T-helper 2 cell treated with Interferon-gamma antibody and Interleukin-4, amounts not matched to agents 5 μg/mL and 100 μg/mL, for 36 hours (primary cell): ENCODE measurements at regions not wholly inside any gene's neighbourhood (a gene's known extent, or its start where the extent isn't known, plus 50 kb on each side); places are given as distances from the start of the nearest gene placed in this dataset.

Experiments
- DNase-seq: peaks from one replicate; pipeline ENCODE4 v3.0.0; 2021; ENCODE audit warnings: low spot score
- H3K27ac Mint-ChIP-seq: one replicate; pipeline ENCODE4 v1.8.0; 2021; ENCODE audit warnings: mild to moderate bottlenecking, mixed read lengths
- H3K27me3 Mint-ChIP-seq: one replicate; pipeline ENCODE4 v1.8.0; 2021; ENCODE audit warnings: low read depth, mixed read lengths
- H3K36me3 Mint-ChIP-seq: one replicate; pipeline ENCODE4 v1.8.0; 2021; ENCODE audit warnings: low read depth, mixed read lengths
- H3K4me1 Mint-ChIP-seq: one replicate; pipeline ENCODE4 v1.8.0; 2021; ENCODE audit warnings: low read depth, mixed read lengths
- H3K4me3 Mint-ChIP-seq: one replicate; pipeline ENCODE4 v1.8.0; 2022; ENCODE audit warnings: mild to moderate bottlenecking, moderate library complexity, mixed read lengths
- H3K9me3 Mint-ChIP-seq: one replicate; pipeline ENCODE4 v1.8.0; 2021; ENCODE audit warnings: mixed read lengths

DNA sequence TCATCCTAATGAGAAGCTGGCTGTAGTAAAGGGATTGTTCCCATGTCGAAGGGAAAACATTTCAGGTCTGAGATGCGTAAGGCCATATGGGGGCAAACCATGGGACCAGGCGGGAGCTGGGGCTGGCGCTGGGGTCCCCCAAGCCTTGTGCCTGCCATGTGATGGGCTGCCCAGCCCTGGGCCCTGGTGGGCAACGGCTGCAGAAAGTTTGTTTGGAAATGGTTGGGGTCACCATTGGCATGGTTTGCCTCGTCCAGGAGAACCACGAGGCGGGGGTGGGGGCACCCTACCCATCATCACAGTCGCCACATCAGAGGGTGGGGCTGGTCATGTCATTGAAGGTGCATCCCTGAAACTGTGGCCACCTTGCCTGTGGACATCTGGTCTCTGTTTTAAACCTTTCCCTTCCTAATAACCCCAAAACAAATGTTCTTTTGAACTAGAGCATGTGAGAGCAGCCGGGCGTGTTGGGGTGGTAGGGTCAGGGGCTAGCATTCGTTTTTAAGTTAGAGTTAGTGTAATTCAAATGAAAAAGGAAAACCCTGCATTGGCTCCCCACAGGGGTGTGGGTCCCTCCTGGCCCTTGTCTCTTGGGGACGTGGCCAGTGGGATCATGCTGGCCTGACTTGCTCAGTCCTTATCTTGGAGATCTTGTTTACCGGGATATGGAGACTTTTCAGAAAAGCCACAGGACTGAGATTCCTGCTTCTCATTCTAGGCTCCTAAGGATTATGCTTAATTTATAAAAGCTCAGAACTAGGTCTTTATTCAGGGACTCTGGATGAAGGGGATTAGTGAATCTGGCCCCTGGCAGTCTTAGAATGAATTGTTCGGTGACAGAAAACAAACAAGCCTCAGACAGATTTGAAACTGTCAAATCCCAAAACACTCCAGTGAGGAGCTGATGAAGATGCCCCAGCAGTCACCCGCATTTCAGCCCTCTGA, 98.5 kb downstream of the CTTN start:
- DNase-seq: no peak
- Mint-ChIP-seq H3K4me1 (no peaks in the 10 kb centered on the region), H3K27me3 (no peaks in the 10 kb centered on the region), H3K9me3 (no peaks in the 10 kb centered on the region), H3K4me3 (no peak overlapping the region), H3K27ac (no peak overlapping the region), H3K36me3 (no peaks in the 10 kb centered on the region)

- no peaks in the 10 kb centered on the region for H3K4me1 Mint-ChIP-seq
- DNase-seq: no peak
- H3K9me3 Mint-ChIP-seq: no peaks in the 10 kb centered on the region
- no peaks in the 10 kb centered on the region for H3K36me3 Mint-ChIP-seq
- H3K4me3 Mint-ChIP-seq: no peak overlapping the region
- no peaks in the 10 kb centered on the region for H3K27me3 Mint-ChIP-seq
- no peak overlapping the region for H3K27ac Mint-ChIP-seq
Observed at GRCh38 chr11:70497536-70498075, 99.3 kb downstream of the CTTN start.

- Mint-ChIP-seq H3K36me3 (no peaks in the 10 kb centered on the region), H3K27ac (no peak overlapping the region), H3K27me3 (no peaks in the 10 kb centered on the region), H3K9me3 (no peaks in the 10 kb centered on the region), H3K4me3 (no peak overlapping the region), H3K4me1 (no peaks in the 10 kb centered on the region)
- DNase-seq: no peak
Observed at GRCh38 chr11:70498171-70498571, 99.8 kb downstream of the CTTN start.

GRCh38 chr11:70498976-70499801, 100.9 kb downstream of the CTTN start:
- H3K27ac Mint-ChIP-seq: no peak overlapping the region
- no peaks in the 10 kb centered on the region for H3K36me3 Mint-ChIP-seq
- no peak overlapping the region for H3K4me3 Mint-ChIP-seq
- no peak for DNase-seq
- H3K9me3 Mint-ChIP-seq: no peaks in the 10 kb centered on the region
- H3K27me3 Mint-ChIP-seq: no peaks in the 10 kb centered on the region
- no peaks in the 10 kb centered on the region for H3K4me1 Mint-ChIP-seq

GRCh38 chr11:70500076-70500847, 101.9 kb downstream of the CTTN start:
- no peak for DNase-seq
- no peaks in the 10 kb centered on the region for H3K4me1 Mint-ChIP-seq
- no peaks in the 10 kb centered on the region for H3K9me3 Mint-ChIP-seq
- no peak overlapping the region for H3K27ac Mint-ChIP-seq
- no peaks in the 10 kb centered on the region for H3K27me3 Mint-ChIP-seq
- no peaks in the 10 kb centered on the region for H3K36me3 Mint-ChIP-seq
- no peak overlapping the region for H3K4me3 Mint-ChIP-seq

DNA sequence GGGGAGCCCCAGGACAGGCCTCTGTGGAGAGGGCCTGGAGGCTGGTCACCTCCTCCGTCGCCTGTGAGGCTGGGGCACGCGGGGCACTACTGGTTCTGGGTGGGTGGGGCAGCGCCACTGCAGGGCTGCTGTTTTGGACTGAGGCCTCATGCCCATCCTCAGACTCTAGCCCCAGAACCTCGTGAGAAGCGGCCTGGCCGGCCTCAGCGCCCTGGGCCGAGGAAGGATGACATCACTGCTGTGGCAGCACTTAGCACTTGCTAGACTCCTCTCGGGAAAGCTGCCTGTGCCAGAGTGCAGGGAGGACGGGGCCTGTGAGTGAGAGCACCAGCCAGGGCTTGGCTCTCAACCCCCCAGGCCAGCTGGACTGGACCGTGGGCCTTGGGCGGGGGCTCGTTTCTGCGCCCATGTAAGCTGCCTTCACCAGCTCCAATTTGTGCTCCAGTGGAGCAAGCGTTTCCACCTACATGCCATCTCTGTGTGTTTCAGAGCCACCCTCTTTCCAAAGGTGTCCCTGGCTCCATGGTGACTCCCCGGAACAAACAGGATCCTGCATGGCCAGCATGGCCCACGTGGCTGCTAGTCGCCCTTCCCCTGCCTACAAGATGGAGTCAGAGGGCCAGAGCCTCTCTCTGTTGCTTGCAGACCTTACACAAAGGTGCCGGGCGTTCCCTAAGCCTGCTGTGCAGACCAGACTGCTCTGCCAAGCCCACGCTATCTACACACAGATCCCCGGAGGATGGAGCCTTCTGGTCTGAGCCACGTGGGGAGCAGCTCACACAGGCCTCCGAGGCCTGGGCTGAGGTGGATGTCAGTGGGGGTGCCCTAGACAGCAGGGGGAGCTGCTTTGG, 102.9 kb downstream of the CTTN start:
- Mint-ChIP-seq H3K36me3 (no peaks in the 10 kb centered on the region), H3K27ac (no peak overlapping the region), H3K9me3 (no peaks in the 10 kb centered on the region), H3K27me3 (no peaks in the 10 kb centered on the region), H3K4me3 (no peak overlapping the region), H3K4me1 (no peaks in the 10 kb centered on the region)
- no peak for DNase-seq

DNA sequence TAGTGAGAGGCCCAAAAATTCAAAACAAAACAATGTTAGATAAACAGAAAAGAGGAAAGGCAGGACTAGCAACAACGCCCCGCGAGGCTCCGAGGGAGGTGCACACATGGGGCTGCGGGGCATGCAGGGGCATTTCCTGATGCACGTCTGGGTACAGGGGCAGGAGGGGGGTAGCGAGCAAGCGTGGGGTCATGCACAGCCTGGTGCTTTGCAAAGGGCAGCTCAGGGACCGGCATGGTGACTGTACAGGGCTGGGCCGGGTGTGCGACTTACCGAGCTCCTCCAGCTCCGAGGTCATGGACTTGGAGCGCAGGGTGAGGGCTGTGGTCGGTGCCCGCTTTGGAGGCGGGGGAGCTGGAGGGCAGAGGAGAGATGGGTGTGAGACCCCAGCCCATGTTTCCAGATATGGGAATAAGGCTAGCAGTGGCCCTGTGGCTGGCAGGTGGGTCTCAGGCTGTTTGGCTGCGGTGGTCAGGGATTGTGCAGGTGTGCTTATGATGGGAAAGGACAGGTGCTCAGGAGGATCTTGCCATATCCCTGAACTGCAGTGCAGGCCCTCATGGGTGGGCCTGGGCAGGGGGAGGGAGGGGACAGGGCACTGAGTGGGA, 103.7 kb downstream of the CTTN start:
- Mint-ChIP-seq H3K36me3 (no peaks in the 10 kb centered on the region), H3K27ac (no peak overlapping the region), H3K4me1 (no peaks in the 10 kb centered on the region), H3K4me3 (no peak overlapping the region), H3K9me3 (no peaks in the 10 kb centered on the region), H3K27me3 (no peaks in the 10 kb centered on the region)
- DNase-seq: no peak

GRCh38 chr11:70502677-70503467, 104.5 kb downstream of the CTTN start:
- H3K9me3 Mint-ChIP-seq: no peaks in the 10 kb centered on the region
- no peaks in the 10 kb centered on the region for H3K36me3 Mint-ChIP-seq
- H3K27me3 Mint-ChIP-seq: no peaks in the 10 kb centered on the region
- H3K4me3 Mint-ChIP-seq: no peak overlapping the region
- H3K27ac Mint-ChIP-seq: no peak overlapping the region
- no peak for DNase-seq
- no peaks in the 10 kb centered on the region for H3K4me1 Mint-ChIP-seq

- Mint-ChIP-seq H3K9me3 (no peaks in the 10 kb centered on the region), H3K27ac (no peak overlapping the region), H3K4me1 (no peaks in the 10 kb centered on the region), H3K36me3 (no peaks in the 10 kb centered on the region), H3K4me3 (no peak overlapping the region), H3K27me3 (no peaks in the 10 kb centered on the region)
- no peak for DNase-seq
Observed at GRCh38 chr11:70503468-70504221, 105.3 kb downstream of the CTTN start.

DNA sequence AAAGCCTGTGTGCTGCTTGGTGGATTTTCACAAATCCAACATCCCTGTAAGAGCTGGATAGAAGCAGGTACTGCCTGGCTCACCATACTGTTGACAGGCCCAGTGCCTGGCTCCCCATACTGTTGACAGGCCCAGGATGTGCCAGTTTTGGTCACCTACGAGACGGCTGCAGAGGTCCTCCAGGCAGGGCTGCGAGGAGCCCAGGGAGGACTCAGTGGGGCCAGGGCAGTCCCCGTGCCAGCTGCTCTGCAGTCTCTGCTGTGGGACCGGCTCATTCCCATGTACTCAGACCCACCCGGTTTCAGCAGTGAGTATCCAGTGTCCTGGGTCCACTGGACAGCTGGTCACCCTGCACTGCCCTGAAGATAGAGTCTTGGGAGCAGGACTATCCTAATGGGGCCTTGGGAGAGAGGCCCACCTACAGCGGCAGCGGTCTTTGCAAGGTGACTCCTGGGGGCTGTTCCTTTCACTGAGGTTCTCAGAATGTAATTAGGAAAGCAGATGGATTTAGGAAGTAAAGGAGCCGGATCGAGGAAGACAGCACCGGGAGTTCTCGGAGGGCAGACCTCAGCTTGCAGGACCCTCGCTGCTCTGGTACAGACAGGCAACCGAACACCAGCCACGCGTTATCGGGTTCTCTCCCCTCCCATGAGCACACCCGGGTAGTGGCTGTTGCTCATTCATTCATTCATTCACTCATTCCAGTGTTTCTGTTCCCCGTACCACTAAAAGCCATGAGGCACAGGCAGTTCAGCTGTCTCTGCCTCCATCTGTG, 106.1 kb downstream of the CTTN start:
- no peaks in the 10 kb centered on the region for H3K27me3 Mint-ChIP-seq
- H3K4me3 Mint-ChIP-seq: no peak overlapping the region
- H3K9me3 Mint-ChIP-seq: no peaks in the 10 kb centered on the region
- DNase-seq: no peak
- no peaks in the 10 kb centered on the region for H3K36me3 Mint-ChIP-seq
- no peaks in the 10 kb centered on the region for H3K4me1 Mint-ChIP-seq
- H3K27ac Mint-ChIP-seq: no peak overlapping the region

- H3K27me3 Mint-ChIP-seq: no peaks in the 10 kb centered on the region
- no peak for DNase-seq
- H3K27ac Mint-ChIP-seq: no peak overlapping the region
- H3K36me3 Mint-ChIP-seq: no peaks in the 10 kb centered on the region
- H3K4me1 Mint-ChIP-seq: no peaks in the 10 kb centered on the region
- no peak overlapping the region for H3K4me3 Mint-ChIP-seq
- no peaks in the 10 kb centered on the region for H3K9me3 Mint-ChIP-seq
Observed at GRCh38 chr11:70505331-70505731, 107.0 kb downstream of the CTTN start.
